ENCODE measurements at regions not wholly inside any gene's neighbourhood (a gene's known extent, or its start where the extent isn't known, plus 50 kb on each side); places are given as distances from the start of the nearest gene placed in this dataset.
A peak's percentile ranks its signal among the peaks of the same experiment; 100 is the strongest.
"Not testable (repeated sequence)": the region's sequence is repeated elsewhere in the genome, so short reads cannot be mapped to it uniquely, and the experiment has no call there.

GRCh38 chr14:106302661-106303060 is 776.3 kb downstream of the TMEM121 start:
- Histone ChIP-seq H3K4me3 (ENCODE audit: insufficient read length, low read depth) (no peak overlapping the region), H3K4me1 (ENCODE audit: insufficient read depth, insufficient read length) (no peaks in the 10 kb centered on the region), H3K9ac (ENCODE audit: insufficient read length, low read depth) (no peak overlapping the region), H3K27me3 (ENCODE audit: insufficient read depth, insufficient read length) (peaks cover 7% of the 10 kb centered on the region), H3K9me3 (ENCODE audit: insufficient read depth, low read length) (peaks cover 11% of the 10 kb centered on the region), H3K36me3 (ENCODE audit: insufficient read depth, insufficient read length, low read length) (no peaks in the 10 kb centered on the region)
- no peak for DNase-seq (ENCODE audit: low read depth, low spot score)
- no peak for TF ChIP-seq ZNF274 (IDR thresholded peaks at IDR 0.05; ENCODE audit: low read depth, low read length)
- no peak for TF ChIP-seq SUZ12 (IDR thresholded peaks at IDR 0.05; ENCODE audit: extremely low read depth, insufficient read depth, insufficient read length)
- TF ChIP-seq YY1 (IDR thresholded peaks at IDR 0.05; ENCODE audit: insufficient read depth, insufficient read length) = no peak

- Histone ChIP-seq H3K9me3 (ENCODE audit: insufficient read depth, low read length) (peaks cover 27% of the 10 kb centered on the region), H3K4me1 (ENCODE audit: insufficient read depth, insufficient read length) (no peaks in the 10 kb centered on the region), H3K9ac (ENCODE audit: insufficient read length, low read depth) (no peak overlapping the region), H3K27me3 (ENCODE audit: insufficient read depth, insufficient read length) (peaks cover 7% of the 10 kb centered on the region), H3K36me3 (ENCODE audit: insufficient read depth, insufficient read length, low read length) (no peaks in the 10 kb centered on the region), H3K4me3 (ENCODE audit: insufficient read length, low read depth) (no peak overlapping the region)
- TF ChIP-seq YY1 (IDR thresholded peaks at IDR 0.05; ENCODE audit: insufficient read depth, insufficient read length) = no peak
- no peak for TF ChIP-seq SUZ12 (IDR thresholded peaks at IDR 0.05; ENCODE audit: extremely low read depth, insufficient read depth, insufficient read length)
- TF ChIP-seq ZNF274 (IDR thresholded peaks at IDR 0.05; ENCODE audit: low read depth, low read length) = no peak
- no peak for DNase-seq (ENCODE audit: low read depth, low spot score)
Measured at GRCh38 chr14:106304271-106304670, 777.9 kb downstream of the TMEM121 start.

DNA sequence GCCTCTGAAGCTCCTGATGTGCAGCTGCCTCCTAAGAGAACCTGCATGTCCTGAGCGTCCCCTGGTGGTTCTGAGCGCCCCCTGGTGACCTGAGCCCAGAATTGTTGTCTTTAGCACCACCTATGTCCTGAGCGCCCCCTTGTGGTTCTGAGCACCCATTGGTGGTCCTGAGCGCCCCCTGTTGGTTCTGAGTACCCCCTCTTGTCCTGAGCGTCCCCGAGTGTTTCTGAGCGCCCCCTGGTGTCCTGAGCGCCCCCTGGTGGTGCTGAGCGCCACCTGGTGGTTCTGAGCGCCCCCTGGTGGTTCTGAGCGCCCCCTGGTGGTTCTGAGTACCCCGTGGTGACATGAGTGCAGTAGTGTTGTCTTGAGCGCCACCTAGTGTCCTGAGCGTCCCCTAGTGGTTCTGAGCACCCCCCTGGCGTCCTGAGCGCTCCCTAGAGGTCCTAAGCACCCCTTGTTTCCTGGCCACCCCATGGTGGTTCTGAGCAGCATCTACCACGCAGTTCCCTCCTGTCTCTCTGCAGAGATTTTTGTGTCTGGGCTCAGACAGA is 782.5 kb downstream of the TMEM121 start:
- H3K4me3 ChIP-seq (ENCODE audit: insufficient read length, low read depth) = no peak overlapping the region
- H3K9me3 ChIP-seq (ENCODE audit: insufficient read depth, low read length) = peaks cover 41% of the 10 kb centered on the region
- H3K27me3 ChIP-seq (ENCODE audit: insufficient read depth, insufficient read length) = no peaks in the 10 kb centered on the region
- H3K9ac ChIP-seq (ENCODE audit: insufficient read length, low read depth) = no peak overlapping the region
- no peaks in the 10 kb centered on the region for H3K36me3 ChIP-seq (ENCODE audit: insufficient read depth, insufficient read length, low read length)
- TF ChIP-seq SUZ12 (IDR thresholded peaks at IDR 0.05; ENCODE audit: extremely low read depth, insufficient read depth, insufficient read length) = no peak
- no peak for TF ChIP-seq YY1 (IDR thresholded peaks at IDR 0.05; ENCODE audit: insufficient read depth, insufficient read length)
- TF ChIP-seq ZNF274 (IDR thresholded peaks at IDR 0.05; ENCODE audit: low read depth, low read length) = no peak
- H3K4me1 ChIP-seq (ENCODE audit: insufficient read depth, insufficient read length) = no peaks in the 10 kb centered on the region
- peak; percentile 54 for DNase-seq (ENCODE audit: low read depth, low spot score)

DNA sequence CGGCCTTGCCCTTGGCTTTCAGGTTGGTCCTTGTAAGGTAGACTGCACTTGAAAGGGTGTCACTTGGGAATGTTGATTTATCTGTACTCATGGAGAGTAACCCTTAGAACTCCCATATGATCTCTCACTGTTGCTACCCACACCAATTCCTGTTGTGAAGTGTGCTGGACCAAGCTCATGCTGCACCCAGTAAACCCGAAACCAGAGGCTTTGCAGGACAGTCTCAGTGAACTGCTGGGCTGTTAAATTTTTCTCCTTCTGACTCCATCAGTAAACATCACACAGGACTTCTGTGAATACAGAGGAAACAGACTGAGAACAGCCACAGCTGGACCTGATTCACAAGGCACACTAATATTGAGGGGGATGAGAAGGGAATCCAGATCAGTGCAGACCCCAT is 783.0 kb downstream of the TMEM121 start:
- H3K4me3 ChIP-seq (ENCODE audit: insufficient read length, low read depth) = no peak overlapping the region
- H3K27me3 ChIP-seq (ENCODE audit: insufficient read depth, insufficient read length) = no peaks in the 10 kb centered on the region
- H3K9ac ChIP-seq (ENCODE audit: insufficient read length, low read depth) = no peak overlapping the region
- H3K9me3 ChIP-seq (ENCODE audit: insufficient read depth, low read length) = peaks cover 41% of the 10 kb centered on the region
- H3K36me3 ChIP-seq (ENCODE audit: insufficient read depth, insufficient read length, low read length) = no peaks in the 10 kb centered on the region
- no peaks in the 10 kb centered on the region for H3K4me1 ChIP-seq (ENCODE audit: insufficient read depth, insufficient read length)
- TF ChIP-seq ZNF274 (IDR thresholded peaks at IDR 0.05; ENCODE audit: low read depth, low read length) = no peak
- DNase-seq (ENCODE audit: low read depth, low spot score) = no peak

DNA sequence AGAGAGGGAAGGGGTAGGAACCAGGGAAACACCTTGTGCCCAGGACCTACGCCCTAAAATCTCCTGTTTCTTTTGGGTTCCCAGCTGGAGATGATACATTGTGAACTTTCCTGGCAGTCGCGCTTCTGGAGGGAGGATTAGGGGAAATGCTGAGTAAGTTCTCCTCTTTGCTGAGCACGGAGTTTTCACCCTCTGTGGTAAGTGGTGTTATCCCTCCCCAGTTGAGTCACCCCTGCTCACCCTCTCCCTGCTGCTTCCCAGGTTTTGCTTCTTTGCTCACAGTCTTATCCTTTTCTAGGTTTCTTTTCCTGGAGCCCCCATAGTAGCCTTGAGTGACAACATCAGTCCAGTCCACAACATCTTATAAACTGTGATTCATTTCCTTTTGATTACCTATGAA is 789.1 kb downstream of the TMEM121 start:
- H3K9ac ChIP-seq (ENCODE audit: insufficient read length, low read depth) = no peak overlapping the region
- H3K4me3 ChIP-seq (ENCODE audit: insufficient read length, low read depth) = no peak overlapping the region
- peaks cover 2% of the 10 kb centered on the region for H3K27me3 ChIP-seq (ENCODE audit: insufficient read depth, insufficient read length)
- no peak for DNase-seq (ENCODE audit: low read depth, low spot score)
- H3K4me1 ChIP-seq (ENCODE audit: insufficient read depth, insufficient read length) = no peaks in the 10 kb centered on the region
- H3K36me3 ChIP-seq (ENCODE audit: insufficient read depth, insufficient read length, low read length) = no peaks in the 10 kb centered on the region
- peaks cover 2% of the 10 kb centered on the region for H3K9me3 ChIP-seq (ENCODE audit: insufficient read depth, low read length)
- no peak for TF ChIP-seq ZNF274 (IDR thresholded peaks at IDR 0.05; ENCODE audit: low read depth, low read length)
- TF ChIP-seq YY1 (IDR thresholded peaks at IDR 0.05; ENCODE audit: insufficient read depth, insufficient read length) = no peak
- TF ChIP-seq SUZ12 (IDR thresholded peaks at IDR 0.05; ENCODE audit: extremely low read depth, insufficient read depth, insufficient read length) = no peak

DNA sequence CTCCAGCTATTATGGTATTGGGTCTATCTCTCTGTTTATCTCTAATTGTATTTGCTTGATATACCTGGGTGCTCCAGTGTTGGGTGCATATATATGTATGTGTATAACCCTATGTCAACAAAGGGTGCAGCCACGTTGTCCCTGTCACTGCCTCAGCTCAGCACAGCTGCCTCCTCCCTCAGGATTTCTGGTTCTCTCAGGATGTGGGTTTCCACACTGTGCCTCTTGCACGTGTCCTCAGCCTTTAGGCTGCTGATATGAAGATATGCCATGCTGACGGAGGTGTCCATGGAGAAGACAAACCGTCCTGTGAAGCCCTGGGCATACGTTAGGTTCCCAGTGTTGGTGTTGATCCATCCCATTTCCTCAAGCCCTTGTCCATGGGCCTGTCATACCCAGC is 791.2 kb downstream of the TMEM121 start:
- Histone ChIP-seq H3K9ac (ENCODE audit: insufficient read length, low read depth) (no peak overlapping the region), H3K9me3 (ENCODE audit: insufficient read depth, low read length) (no peaks in the 10 kb centered on the region), H3K4me1 (ENCODE audit: insufficient read depth, insufficient read length) (no peaks in the 10 kb centered on the region), H3K4me3 (ENCODE audit: insufficient read length, low read depth) (no peak overlapping the region), H3K36me3 (ENCODE audit: insufficient read depth, insufficient read length, low read length) (no peaks in the 10 kb centered on the region), H3K27me3 (ENCODE audit: insufficient read depth, insufficient read length) (peaks cover 3% of the 10 kb centered on the region)
- DNase-seq (ENCODE audit: low read depth, low spot score) = no peak
- TF ChIP-seq ZNF274 (IDR thresholded peaks at IDR 0.05; ENCODE audit: low read depth, low read length) (no peak), SUZ12 (IDR thresholded peaks at IDR 0.05; ENCODE audit: extremely low read depth, insufficient read depth, insufficient read length) (no peak), YY1 (IDR thresholded peaks at IDR 0.05; ENCODE audit: insufficient read depth, insufficient read length) (no peak)

- no peaks in the 10 kb centered on the region for H3K36me3 ChIP-seq (ENCODE audit: insufficient read depth, insufficient read length, low read length)
- no peak overlapping the region for H3K4me3 ChIP-seq (ENCODE audit: insufficient read length, low read depth)
- no peaks in the 10 kb centered on the region for H3K9me3 ChIP-seq (ENCODE audit: insufficient read depth, low read length)
- no peak for TF ChIP-seq SUZ12 (IDR thresholded peaks at IDR 0.05; ENCODE audit: extremely low read depth, insufficient read depth, insufficient read length)
- TF ChIP-seq ZNF274 (IDR thresholded peaks at IDR 0.05; ENCODE audit: low read depth, low read length) = no peak
- no peak for TF ChIP-seq YY1 (IDR thresholded peaks at IDR 0.05; ENCODE audit: insufficient read depth, insufficient read length)
- no peak overlapping the region for H3K9ac ChIP-seq (ENCODE audit: insufficient read length, low read depth)
- DNase-seq (ENCODE audit: low read depth, low spot score) = no peak
- H3K27me3 ChIP-seq (ENCODE audit: insufficient read depth, insufficient read length) = peaks cover 7% of the 10 kb centered on the region
- no peaks in the 10 kb centered on the region for H3K4me1 ChIP-seq (ENCODE audit: insufficient read depth, insufficient read length)
Measured at GRCh38 chr14:106318700-106319099, 792.3 kb downstream of the TMEM121 start.

DNA sequence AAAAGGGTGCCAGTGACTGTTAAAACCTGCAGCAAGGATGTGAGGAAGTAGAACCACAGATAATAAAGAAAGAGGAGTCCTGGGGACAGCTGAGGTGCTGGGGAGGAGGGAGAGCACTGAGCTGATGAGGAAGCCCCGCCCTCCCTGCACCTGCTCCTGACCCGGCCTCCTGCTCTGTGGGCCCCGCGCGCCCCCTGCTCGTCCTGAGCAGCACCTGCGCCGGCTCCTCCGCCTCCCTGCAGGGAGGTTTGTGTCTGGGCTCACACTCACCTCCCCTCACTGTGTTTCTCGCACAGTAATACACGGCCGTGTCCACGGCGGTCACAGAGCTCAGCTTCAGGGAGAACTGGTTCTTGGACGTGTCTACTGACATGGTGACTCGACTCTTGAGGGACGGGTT is 797.6 kb downstream of the TMEM121 start:
- H3K27me3 ChIP-seq (ENCODE audit: insufficient read depth, insufficient read length) = peaks cover 20% of the 10 kb centered on the region
- not testable (repeated sequence) for DNase-seq (ENCODE audit: low read depth, low spot score); H3K36me3 ChIP-seq (ENCODE audit: insufficient read depth, insufficient read length, low read length); H3K9me3 ChIP-seq (ENCODE audit: insufficient read depth, low read length); H3K4me3 ChIP-seq (ENCODE audit: insufficient read length, low read depth); H3K4me1 ChIP-seq (ENCODE audit: insufficient read depth, insufficient read length); H3K9ac ChIP-seq (ENCODE audit: insufficient read length, low read depth)

Data from NT2/D1 (cell line).